ENCODE measurements at regions not wholly inside any gene's neighbourhood (a gene's known extent, or its start where the extent isn't known, plus 50 kb on each side); places are given as distances from the start of the nearest gene placed in this dataset.

DNA sequence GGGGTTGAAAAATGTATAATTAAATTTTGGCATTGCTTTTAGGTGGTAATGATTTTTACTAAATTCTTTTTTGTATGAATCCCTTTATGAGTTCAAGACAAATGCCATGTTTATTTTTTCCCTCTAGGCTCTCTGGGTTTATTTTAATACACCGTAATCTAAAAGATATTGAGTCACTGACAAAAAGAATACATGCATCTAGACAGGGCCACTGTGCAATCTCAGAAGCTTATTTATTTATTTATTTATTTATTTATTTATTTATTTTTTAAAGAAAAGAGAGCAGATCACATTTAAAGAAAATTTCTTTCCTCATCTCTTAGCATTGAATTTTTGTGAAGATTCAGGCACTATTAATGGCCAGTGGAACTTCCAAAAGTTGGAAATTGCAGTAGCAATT, 283.9 kb upstream of the SLC10A2 start:
- Histone ChIP-seq H3K4me3 (no peak overlapping the region), H3K9me3 (no peaks in the 10 kb centered on the region), H3K36me3 (no peaks in the 10 kb centered on the region), H3K4me1 (no peaks in the 10 kb centered on the region), H3K27me3 (no peaks in the 10 kb centered on the region), H3K27ac (no peak overlapping the region)
- TF ChIP-seq POLR2A (IDR thresholded peaks at IDR 0.05) (no peak), CTCF (IDR thresholded peaks at IDR 0.05) (no peak), POLR2AphosphoS5 (IDR thresholded peaks at IDR 0.05; ENCODE audit: insufficient read depth in 1 of 2, low read depth in 1 of 2) (no peak)
- DNase-seq (ENCODE audit: extremely low spot score in 2 of 2), result no peak
- intact Hi-C loops (cut with DNase I), result no loop called here

DNA sequence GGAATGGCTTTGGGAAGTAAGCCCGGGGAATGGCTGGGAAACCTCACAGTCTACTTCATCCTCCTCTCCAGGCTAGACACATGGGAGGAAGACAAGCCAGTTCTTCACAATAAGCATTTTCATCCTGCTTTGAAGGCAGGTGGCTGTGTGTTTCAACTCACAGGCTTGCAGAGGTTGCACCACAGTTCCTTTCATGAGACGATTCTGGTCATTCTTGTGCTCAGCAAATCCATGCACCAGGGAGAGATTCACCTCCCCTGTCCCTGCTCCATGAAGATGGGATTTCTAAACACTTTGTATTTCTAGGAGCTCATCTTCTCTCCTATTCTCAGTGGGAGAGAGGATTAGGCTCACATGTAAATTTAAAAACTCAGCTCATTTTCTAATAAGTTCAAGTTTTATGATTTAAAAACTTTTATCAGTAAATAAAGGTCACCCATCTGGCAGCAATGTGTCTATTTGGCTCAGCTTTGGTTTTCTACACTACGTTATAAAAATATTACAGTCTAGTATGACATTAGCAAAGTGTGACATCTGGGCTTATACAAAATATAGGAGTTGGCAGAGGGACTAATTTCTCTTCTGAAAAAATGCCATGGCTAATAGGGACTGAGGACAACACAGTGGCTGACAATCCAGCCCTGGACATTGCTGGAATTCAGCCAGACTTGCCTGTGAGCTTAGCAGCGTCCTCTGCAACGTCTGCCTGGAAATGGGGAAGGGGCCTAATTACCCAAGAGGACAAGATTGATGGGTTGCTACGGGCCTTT, 283.2 kb upstream of the SLC10A2 start:
- no peak overlapping the region for H3K27ac ChIP-seq
- no peaks in the 10 kb centered on the region for H3K9me3 ChIP-seq
- DNase-seq (ENCODE audit: extremely low spot score in 2 of 2), result no peak
- H3K27me3 ChIP-seq, result no peaks in the 10 kb centered on the region
- TF ChIP-seq POLR2AphosphoS5 (IDR thresholded peaks at IDR 0.05; ENCODE audit: insufficient read depth in 1 of 2, low read depth in 1 of 2), result no peak
- no peak for TF ChIP-seq CTCF (IDR thresholded peaks at IDR 0.05)
- no peak for TF ChIP-seq POLR2A (IDR thresholded peaks at IDR 0.05)
- intact Hi-C loops (cut with DNase I), result no loop called here
- no peaks in the 10 kb centered on the region for H3K36me3 ChIP-seq
- H3K4me1 ChIP-seq, result no peaks in the 10 kb centered on the region
- H3K4me3 ChIP-seq, result no peak overlapping the region

- intact Hi-C loops (cut with DNase I), result no loop called here
- H3K4me3 ChIP-seq, result no peak overlapping the region
- H3K27ac ChIP-seq, result no peak overlapping the region
Observed at GRCh38 chr13:103335241-103335640, 269.0 kb upstream of the SLC10A2 start.

GRCh38 chr13:103331924-103332323, 265.7 kb upstream of the SLC10A2 start:
- Histone ChIP-seq H3K36me3 (no peaks in the 10 kb centered on the region), H3K4me3 (no peak overlapping the region), H3K4me1 (no peaks in the 10 kb centered on the region), H3K9me3 (no peaks in the 10 kb centered on the region), H3K27ac (no peak overlapping the region), H3K27me3 (no peaks in the 10 kb centered on the region)
- intact Hi-C loops (cut with DNase I), result no loop called here
- DNase-seq (ENCODE audit: extremely low spot score in 2 of 2), result no peak
- TF ChIP-seq POLR2A (IDR thresholded peaks at IDR 0.05) (no peak), POLR2AphosphoS5 (IDR thresholded peaks at IDR 0.05; ENCODE audit: insufficient read depth in 1 of 2, low read depth in 1 of 2) (no peak), CTCF (IDR thresholded peaks at IDR 0.05) (no peak)

More at GRCh38 chr13:103335241-103335640, 269.0 kb upstream of the SLC10A2 start:
- Histone ChIP-seq H3K36me3 (no peaks in the 10 kb centered on the region), H3K9me3 (no peaks in the 10 kb centered on the region), H3K4me1 (no peaks in the 10 kb centered on the region), H3K27me3 (no peaks in the 10 kb centered on the region)
- TF ChIP-seq POLR2AphosphoS5 (IDR thresholded peaks at IDR 0.05; ENCODE audit: insufficient read depth in 1 of 2, low read depth in 1 of 2) (no peak), CTCF (IDR thresholded peaks at IDR 0.05) (no peak), POLR2A (IDR thresholded peaks at IDR 0.05) (no peak)
- DNase-seq (ENCODE audit: extremely low spot score in 2 of 2), result no peak

GRCh38 chr13:103328899-103329298, 262.7 kb upstream of the SLC10A2 start:
- no peak overlapping the region for H3K27ac ChIP-seq
- no peaks in the 10 kb centered on the region for H3K9me3 ChIP-seq
- intact Hi-C loops (cut with DNase I), result no loop called here
- no peaks in the 10 kb centered on the region for H3K36me3 ChIP-seq
- TF ChIP-seq CTCF (IDR thresholded peaks at IDR 0.05) (no peak), POLR2AphosphoS5 (IDR thresholded peaks at IDR 0.05; ENCODE audit: insufficient read depth in 1 of 2, low read depth in 1 of 2) (no peak), POLR2A (IDR thresholded peaks at IDR 0.05) (no peak)
- H3K4me3 ChIP-seq, result no peak overlapping the region
- DNase-seq (ENCODE audit: extremely low spot score in 2 of 2), result no peak
- H3K27me3 ChIP-seq, result no peaks in the 10 kb centered on the region
- no peaks in the 10 kb centered on the region for H3K4me1 ChIP-seq

All from vagina (tissue), 2 donors.